ENCODE measurements at regions not wholly inside any gene's neighbourhood (a gene's known extent, or its start where the extent isn't known, plus 50 kb on each side); places are given as distances from the start of the nearest gene placed in this dataset.
"Not testable (repeated sequence)": the region's sequence is repeated elsewhere in the genome, so short reads cannot be mapped to it uniquely, and the experiment has no call there.

- DNase-seq = no peak
These were observed 698.7 kb downstream of the GLUD2 start for GRCh38 chrX:121746105-121746504.

- DNase-seq = not testable (repeated sequence)
These were observed 706.2 kb downstream of the GLUD2 start for GRCh38 chrX:121753602-121754001.

GRCh38 chrX:121754301-121754700 is 706.9 kb downstream of the GLUD2 start:
- no peak for DNase-seq

- no peak for DNase-seq
These were observed 708.1 kb downstream of the GLUD2 start for GRCh38 chrX:121755541-121755940.

DNA sequence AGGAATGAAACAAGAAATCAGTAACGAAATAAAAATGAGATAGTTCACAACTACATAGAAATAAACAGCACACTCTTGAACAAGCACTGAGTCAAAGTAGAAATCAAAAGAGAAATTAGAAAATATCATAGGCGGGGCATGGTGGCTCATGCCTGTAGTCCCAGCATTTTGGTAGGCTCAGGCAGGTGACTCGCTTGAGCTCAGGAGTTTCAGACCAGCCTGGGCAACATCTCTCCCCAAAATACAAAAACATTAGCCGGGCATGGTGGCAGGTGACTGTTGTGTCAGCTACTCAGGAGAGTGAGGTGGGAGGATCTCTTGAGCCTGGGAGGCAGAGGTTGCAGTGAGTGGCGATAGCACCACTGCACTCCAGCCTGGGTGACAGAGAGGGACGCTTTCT is 714.4 kb downstream of the GLUD2 start:
- DNase-seq = no peak

- DNase-seq = no peak
These were observed 716.3 kb downstream of the GLUD2 start for GRCh38 chrX:121763671-121764070.

- not testable (repeated sequence) for DNase-seq
These were observed 720.8 kb downstream of the GLUD2 start for GRCh38 chrX:121768210-121768609.

GRCh38 chrX:121781991-121782390 is 734.6 kb downstream of the GLUD2 start:
- no peak for DNase-seq

DNA sequence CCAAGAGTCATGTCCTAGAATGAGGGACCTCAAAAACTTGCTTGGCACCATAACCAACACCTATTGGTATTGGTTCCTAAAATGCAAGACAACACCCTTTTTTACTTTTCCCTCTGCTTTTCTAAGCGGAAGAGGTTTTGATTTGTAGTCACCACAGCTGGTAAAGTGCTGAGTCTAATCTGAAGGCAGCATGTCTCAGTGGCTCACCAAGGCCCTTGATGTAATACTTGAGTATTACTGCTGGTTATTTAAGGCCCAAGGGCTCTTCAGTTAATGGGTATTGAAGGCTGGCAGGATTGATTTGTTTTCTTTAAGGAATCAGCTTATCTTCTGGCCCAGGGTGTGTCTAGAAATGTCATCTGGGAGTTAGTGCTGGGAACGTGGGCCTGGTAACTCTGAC is 735.1 kb downstream of the GLUD2 start:
- no peak for DNase-seq

DNA sequence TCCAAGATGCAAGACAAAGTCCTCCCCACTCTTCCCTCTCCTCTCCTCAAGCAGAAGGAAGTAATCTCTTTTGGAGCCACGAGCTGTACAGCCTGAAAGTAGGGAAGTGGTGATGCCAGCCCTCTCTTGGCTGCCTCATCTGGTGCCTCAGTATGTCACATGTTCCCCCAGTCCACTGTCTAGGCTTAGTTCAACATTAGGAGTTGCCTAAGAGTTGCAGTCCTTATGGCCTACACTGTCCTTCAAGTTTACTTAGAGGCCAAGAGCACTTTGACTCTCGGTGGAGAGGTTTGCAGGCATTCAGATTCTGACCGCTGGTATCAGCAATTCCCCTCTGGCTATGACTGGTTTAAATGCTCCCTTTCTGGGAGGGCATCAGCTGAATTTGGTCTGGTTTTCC is 735.6 kb downstream of the GLUD2 start:
- no peak for DNase-seq

DNA sequence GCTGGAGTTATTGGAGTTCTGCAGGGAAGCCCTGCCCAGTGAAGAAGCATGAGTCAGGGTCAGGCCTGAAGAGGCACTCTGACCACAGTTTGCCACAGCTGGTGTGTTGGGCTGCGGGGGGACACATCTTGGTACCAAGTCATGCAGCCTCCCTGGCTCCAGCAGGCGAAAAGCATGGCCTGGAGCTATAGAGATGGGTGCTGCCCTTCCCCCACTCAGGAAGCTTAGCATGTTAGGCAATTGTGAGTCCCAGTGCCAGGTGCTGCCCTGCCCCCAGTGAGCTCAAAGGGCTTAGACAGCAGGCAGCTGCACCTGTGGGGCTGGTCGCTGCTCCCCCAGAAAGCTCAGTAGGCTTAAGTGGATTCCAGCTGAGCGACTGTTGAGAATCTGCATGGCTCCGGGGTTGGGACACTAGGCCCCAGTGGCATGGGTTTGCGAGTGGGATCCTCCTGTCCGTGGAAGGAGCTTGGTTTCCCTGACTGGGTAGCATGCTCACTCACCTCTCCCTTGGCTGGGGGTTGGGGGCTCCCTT is 755.5 kb downstream of the GLUD2 start:
- no peak for DNase-seq

- no peak for DNase-seq
These were observed 776.0 kb downstream of the GLUD2 start for GRCh38 chrX:121823406-121823805.

DNA sequence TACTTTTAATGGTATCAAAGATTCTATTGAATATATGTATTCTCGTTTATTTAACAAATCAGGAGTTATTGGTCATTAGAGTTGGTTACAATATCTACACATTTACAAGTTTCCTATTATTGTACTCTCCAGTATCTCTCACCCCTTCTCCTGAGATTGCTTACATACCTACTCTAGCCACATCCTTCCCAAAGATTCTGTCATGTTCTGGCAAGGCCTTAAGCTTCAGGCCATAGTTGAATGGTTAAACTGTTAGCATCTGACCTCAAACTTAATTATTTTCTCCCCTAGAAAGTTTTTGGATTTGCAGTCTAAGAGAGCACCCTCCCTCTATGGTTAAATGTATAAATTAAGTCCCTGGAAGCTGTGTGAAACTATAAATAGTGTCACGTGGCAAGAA is 784.2 kb downstream of the GLUD2 start:
- no peak for DNase-seq

DNA sequence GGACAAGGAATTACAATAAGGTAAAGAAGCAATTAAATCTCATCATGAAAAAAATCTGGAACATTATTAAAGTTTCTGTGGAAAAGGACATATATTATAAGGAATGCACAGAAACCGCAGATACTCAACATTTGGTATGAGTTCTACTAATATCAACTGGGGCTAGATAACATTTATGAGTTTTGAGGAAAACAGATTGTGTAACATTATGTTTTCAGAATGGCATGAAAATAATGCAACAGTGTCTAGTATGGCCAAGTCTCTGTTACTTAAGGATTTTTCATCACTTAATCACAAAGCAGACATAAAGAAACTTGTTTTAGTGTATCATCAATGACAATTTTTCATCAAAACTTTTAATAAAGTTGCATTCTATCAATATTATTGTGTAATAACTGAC is 785.0 kb downstream of the GLUD2 start:
- no peak for DNase-seq

- no peak for DNase-seq
These were observed 788.6 kb downstream of the GLUD2 start for GRCh38 chrX:121836000-121836399.

GRCh38 chrX:121851033-121851432 is 803.6 kb downstream of the GLUD2 start:
- no peak for DNase-seq

DNA sequence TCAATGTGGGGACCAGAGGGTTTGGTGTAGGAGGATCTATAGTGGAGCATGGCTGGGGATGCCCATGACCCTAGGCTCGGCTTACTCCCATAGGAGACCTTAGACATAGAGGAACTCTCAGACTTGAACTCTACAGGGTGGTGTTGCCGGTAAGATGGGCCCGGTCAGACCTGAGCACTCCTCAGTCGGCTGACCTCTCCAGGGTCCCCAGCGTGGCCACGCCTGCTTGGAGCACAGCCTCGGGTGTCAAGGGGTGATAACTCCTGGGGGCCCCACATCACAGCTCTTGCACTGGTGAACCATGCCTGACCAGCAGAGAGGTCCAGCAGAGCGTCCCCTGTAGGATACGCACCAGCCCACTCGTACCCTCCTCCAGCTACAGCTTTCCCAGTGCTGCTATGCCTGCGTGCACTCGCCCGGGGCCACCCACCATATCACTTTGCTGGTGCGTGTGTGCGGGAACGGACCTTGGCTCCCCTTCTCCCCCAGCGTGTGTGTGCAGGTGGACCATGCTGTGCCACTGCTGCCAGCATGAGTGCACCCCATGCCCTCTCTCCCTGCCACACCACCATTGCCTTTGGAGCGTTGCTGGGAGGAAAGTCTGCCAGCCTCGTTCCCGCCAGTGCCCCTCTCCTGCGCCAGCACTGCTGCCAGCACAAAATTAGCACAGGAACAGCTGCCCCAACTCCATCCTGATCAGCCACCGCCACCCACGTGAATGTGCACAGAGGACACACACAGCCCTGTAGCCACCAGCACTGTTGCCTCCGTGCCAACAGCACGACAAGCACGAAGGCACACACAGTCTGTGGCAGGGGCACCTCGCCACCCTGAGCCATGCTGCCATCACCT is 806.6 kb downstream of the GLUD2 start:
- DNase-seq = no peak

DNA sequence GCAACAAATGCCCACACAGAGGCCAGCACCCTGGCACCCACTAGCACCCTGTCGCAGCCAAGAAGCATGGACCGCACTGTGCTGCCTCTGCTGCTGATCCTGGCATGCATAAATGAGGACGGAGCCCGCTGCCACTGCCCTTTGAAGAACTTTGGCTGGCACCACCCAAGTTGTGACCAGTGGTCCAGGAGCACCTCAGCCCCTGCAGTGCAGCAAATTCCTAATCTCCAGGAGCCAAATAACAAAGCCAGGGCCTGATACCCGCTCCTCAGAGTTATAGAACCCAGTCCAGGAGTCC is 807.2 kb downstream of the GLUD2 start:
- no peak for DNase-seq

- DNase-seq = no peak
These were observed 811.6 kb downstream of the GLUD2 start for GRCh38 chrX:121858867-121859647.

DNA sequence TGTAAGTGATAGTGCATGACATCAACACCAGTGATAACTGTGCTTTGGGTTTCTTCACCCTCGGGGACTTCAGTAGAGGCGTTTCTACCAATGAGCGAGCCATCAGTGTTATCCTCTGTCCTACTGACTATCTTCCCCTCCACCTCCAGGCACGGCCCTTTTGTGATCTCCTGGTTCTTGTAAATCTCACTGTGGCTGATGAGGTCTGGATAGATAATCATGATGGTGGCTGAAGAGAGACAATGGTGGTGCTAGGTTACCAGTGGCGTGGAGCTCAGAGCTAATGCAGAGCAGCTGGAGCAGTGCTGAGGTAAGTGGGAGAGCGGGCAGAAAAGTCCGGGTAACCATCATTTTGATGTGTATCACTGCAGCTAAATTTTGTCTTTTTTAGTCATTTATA is 816.6 kb downstream of the GLUD2 start:
- no peak for DNase-seq

- no peak for DNase-seq
These were observed 817.2 kb downstream of the GLUD2 start for GRCh38 chrX:121864561-121864960.

GRCh38 chrX:121869876-121870477 is 822.6 kb downstream of the GLUD2 start:
- no peak for DNase-seq

GRCh38 chrX:121871122-121871521 is 823.7 kb downstream of the GLUD2 start:
- DNase-seq = no peak

- no peak for DNase-seq
These were observed 828.9 kb downstream of the GLUD2 start for GRCh38 chrX:121876305-121876704.

Data from activated effector memory CD4-positive, alpha-beta T cell treated with anti-CD3 and anti-CD28 coated beads, Interleukin-2, amount 50 U/mL, for 16 hours (primary cell).